T-helper 1 cell (primary cell): ENCODE measurements at regions not wholly inside any gene's neighbourhood (a gene's known extent, or its start where the extent isn't known, plus 50 kb on each side); places are given as distances from the start of the nearest gene placed in this dataset.

Experiments
- DNase-seq, 5 donors: peaks; one replicate each; pipeline ENCODE4 v3.0.0-alpha.2; 2012 to 2020

GRCh38 chrY:19354061-19354856 is 390.3 kb downstream of the KDM5D start:
- DNase-seq = no peak

- no peak for DNase-seq
These were observed 392.9 kb downstream of the KDM5D start for GRCh38 chrY:19351616-19352015.

DNA sequence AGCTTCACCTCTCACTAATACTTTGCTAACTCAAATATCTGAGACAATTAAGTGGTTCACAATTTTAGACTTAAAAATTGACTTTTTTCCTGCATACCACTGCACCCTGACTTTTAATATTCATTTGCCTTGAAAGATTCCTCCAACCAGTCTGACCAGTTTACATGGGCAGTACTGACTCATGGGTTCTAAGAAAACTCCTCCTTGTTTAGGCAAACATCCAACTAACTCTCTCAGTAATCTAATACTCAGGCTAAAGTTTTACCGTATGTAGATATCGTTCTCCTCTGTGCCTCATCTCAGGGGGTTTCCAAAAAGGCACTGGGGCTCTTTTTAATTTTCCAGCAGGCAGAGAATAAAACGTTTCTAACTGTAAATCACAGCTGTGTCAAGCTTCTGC is 422.8 kb downstream of the KDM5D start:
- DNase-seq = no peak

GRCh38 chrY:19319135-19319534 is 425.4 kb downstream of the KDM5D start:
- no peak for DNase-seq

DNA sequence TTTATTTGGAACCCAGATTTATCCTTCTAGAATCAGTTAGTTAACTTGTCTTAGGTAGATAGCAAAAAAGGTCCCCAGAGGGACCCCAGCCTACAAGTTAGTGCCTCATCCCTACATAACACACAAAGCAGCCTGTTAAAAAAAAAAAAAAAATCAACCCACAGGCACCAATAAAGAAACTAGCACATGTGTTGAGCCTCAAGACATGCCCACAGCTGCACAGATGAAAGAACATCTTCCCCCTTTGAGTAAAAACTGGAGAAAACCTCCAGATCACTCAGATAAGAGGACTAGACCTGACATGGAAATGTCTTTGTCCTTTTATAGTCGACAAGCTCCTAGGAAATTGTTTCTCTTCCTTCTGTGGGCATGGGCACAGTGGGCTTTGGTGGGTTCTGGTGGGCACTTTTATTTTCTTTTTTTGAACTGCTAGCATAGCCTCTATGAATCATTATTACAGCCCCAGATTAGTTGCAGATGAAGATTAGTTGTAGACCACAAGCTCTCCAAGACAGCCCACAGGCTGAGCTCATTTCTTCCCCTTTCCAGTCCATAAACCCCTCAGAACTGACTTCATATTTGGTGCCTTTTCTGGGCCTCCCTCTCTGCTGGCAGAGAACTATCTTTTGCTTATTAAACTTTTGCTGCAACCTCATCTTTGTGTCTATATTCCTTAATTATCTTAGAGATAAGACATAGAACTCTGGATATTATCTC is 427.1 kb downstream of the KDM5D start:
- DNase-seq = no peak

- DNase-seq = no peak
These were observed 436.9 kb downstream of the KDM5D start for GRCh38 chrY:19307627-19308026.

GRCh38 chrY:19303136-19303535 is 441.4 kb downstream of the KDM5D start:
- DNase-seq = no peak

DNA sequence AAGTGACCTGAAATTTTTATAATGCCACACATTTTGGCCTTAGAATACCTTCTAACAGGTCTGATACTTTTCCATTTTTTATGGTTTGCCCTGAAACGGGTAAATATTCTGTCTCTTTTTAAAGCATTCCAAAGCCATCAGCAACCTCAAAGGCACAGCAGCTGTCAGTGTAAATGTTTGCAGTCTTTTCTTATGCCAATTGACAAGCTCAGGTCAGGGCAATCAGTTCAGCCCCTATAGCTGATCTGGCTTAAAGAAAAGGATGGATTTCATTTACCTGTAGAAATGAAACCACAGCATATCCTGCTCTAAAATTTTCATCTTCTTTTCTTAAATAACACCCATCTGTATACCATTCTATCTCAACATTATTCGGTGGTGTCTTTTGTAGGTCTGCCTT is 453.6 kb downstream of the KDM5D start:
- DNase-seq = no peak

- no peak for DNase-seq
These were observed 470.4 kb downstream of the KDM5D start for GRCh38 chrY:19274076-19274475.

DNA sequence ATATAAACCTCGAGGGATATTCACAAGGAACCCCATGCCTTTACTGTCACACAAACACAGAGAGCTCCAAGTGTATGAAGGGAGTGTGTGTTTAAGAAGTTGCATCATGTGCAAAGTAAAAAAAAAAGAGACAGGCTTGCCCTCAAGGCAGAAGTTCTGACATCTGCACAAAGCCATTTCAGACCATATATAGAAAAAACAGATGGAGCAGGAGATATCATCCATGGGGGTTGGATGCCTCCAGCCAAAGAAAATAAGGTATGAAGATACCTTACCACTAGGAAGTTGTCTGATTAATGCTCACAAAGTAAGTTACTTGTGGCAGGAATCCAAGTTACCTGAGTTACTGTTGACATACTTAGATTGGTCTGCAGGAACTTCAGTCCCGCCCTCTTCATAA is 476.2 kb downstream of the KDM5D start:
- no peak for DNase-seq

- DNase-seq = no peak
These were observed 479.1 kb downstream of the KDM5D start for GRCh38 chrY:19265404-19265803.

DNA sequence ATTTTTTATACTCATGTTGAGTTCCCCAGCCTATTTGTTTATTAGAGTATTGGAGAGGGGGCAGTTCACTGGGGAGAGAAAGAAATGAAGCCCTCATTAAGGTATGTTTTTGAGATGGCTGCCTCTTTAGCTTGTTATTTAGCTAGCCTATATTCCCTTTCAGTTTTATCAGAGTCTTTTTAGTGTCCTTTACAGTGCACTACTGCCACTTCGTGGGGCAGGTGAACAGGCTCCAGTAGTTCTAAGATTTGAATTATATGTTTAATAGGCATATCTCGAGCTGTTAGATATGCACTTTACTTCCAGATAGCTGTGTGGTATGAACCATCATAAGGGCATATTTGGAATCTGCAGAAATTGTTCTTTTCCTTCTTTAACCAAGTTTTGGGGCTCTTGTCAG is 482.2 kb downstream of the KDM5D start:
- no peak for DNase-seq

GRCh38 chrY:19232276-19232994 is 458.9 kb upstream of the HSFY2 start:
- DNase-seq = peak in 2 of 5 donors; percentile 1 to 2

DNA sequence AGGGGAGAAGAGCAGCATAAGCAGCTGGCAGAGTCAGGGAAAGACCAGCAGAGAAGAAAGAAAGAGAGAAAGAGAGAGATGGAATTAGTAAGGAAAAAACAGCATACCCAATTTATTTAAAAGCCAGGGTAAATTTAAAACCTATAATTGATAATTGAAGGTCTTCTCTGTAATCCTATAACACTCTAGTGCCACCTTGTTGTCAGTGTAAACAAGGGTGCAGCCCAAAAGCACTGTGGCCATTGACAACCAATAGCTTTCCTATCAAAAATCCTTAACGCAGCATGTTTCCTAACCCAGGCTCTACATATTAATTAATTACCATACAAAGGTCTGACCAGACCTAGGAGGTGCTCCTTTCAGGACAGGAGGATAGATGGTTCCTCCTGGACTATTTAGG is 447.2 kb upstream of the HSFY2 start:
- DNase-seq = no peak

GRCh38 chrY:19208915-19209314 is 435.4 kb upstream of the HSFY2 start:
- no peak for DNase-seq

GRCh38 chrY:19207048-19207447 is 433.5 kb upstream of the HSFY2 start:
- DNase-seq = no peak

DNA sequence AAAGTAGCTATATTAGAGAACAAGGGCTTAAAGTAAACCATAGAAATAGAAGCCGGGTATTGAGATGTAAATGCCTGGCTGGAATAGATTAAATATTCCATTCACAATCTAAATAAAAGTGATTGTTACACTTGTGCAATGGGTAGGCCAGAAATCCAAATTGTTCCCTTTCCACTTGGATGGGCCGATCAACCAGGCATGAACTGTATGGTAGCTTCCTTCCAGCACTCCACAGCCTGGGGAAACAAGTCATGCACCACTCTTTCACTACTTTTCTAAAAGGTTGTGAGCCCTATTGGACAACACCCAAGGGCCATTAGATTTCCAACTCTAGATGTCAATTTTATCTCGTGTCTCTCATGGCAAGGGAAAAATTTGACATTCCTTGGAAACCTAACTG is 407.3 kb upstream of the HSFY2 start:
- DNase-seq = no peak

DNA sequence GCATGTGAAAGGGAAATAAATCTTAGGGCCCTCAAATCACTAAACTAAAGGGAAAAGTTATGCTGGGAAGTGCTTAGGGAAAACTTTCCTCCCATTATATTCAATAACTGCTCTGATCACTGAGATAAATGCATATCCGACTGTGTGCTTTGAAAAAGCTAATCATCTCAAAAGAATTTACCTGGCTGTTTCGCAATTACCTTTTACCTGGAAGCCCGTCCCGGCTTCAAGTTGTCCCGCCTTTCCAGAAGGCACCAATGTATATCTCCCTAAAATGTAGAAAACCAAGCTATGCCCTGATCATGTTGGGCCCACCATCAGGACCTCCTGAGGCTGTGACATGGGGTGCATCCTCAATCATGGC is 394.6 kb upstream of the HSFY2 start:
- DNase-seq = no peak

DNA sequence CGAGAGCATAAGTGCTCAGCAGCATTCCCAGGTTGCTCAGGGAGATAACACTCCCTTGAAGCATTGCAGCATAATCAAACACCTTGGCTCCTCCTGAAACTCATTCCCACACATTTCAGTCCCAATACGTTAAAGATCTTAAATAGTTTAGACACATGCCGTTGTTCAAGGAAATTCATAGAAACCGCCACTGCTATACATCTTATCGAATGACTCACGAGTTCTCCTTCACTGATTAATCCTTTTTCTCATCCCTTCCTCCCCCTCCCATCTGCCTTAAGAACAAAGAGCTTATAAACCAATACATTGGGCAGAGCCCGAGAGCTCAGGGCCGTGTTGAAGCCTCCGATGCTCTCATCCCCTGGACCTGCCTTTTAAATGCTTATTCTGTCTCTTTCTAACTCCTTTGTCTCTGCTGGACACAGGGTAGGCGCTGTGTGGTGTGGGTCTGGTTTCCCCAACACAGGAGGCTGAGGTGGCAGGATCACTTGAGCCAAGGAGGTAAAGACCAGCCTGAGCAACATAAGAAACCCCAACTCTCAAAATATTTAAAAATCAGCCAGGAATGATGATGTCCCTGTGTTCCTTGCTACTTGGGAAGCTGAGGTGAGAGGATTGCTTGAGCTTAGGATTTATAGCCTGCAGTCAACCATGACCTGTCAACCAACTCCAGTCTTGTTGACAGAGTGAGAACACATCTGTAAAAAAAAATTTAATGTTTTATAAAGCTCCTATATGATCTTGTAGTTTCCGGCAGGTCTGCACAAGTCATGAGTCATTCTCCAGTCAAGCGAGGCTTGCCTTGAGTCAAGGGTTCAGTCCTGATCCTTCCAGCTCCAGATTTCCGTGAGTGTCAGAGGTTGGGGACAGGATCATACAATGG is 394.0 kb upstream of the HSFY2 start:
- no peak for DNase-seq

DNA sequence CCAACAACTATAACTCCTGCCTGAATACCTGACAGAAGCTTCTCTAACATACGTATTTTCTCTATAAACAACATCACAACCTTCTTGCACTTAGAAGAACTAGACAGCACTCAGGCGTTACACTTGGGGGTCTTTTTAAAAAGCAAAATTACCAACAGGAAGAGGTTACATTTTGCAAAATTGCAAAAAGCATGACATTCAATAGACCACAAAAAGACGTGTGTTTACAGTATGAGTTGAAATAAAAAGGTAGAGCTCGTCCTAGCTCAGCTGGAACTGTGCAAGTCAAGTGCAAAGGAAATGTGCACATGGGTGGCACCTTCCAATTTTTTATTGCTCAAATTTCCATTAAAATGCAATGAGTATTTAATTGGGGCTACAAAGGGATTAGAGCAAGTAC is 375.2 kb upstream of the HSFY2 start:
- DNase-seq = no peak

- DNase-seq = no peak
These were observed 372.8 kb upstream of the HSFY2 start for GRCh38 chrY:19146296-19146695.

DNA sequence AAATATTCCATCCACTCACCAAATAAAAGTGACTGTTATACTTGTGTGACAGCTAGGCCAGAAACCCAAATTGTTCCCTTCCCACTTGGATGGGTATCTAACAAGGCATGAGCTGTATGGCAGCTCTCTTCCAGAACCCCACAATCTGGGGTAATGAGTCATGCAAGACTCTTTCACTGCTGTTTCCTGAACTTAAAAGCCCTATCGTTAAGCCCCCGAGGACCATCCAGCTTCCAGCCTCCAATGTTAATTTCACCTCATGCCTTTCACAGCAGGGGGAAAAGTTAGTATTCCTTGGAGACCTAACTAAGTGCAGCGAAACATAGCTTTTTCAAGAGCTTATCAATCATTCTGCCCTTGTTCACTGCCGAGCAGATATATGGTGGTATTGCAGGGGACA is 368.6 kb upstream of the HSFY2 start:
- no peak for DNase-seq
